Middle frontal gyrus (tissue), 1 donor: ENCODE measurements at regions not wholly inside any gene's neighbourhood (a gene's known extent, or its start where the extent isn't known, plus 50 kb on each side); places are given as distances from the start of the nearest gene placed in this dataset.

Experiments used
- DNase-seq: peaks from one replicate; pipeline ENCODE4 v3.0.0-alpha.2; 2015; ENCODE audit warnings: low spot score; ENCODE audit errors: extremely low spot score

- DNase-seq = no peak
Measured at GRCh38 chr21:15240848-15241247, 176.0 kb upstream of the NRIP1 start.

DNA sequence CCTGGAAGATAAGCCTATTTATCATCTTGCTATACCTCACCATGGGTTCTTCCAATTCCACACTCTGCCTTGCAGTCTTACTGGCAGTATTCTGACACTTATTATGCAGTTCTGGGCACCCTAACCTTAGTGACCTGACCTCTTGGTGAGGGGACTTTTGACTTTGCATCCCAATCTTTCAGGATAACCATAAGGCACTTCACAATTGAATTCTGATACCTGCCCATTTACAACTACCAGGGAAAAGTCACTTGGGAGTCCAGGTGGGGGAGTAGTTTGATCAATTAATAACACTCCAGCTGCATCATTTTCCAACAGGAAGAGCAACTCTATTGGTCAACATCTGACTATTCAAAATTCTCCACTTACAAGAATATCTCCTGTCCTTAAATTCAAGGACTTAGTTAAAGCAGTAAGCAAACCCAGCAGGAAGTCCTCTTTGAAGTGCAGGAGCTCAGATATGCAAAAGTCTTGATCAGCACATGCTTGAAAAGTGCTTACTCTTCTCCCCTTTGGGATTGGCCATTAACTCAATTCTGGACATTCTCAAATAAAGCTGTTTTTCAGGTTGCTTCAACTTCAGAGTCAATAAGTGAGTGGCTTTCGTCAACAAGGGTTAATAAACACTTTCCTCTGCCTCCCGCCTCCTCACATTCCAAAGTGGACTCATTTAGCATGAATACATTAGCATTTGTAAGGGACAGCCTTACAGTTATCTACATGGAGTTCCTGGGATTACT is 177.4 kb upstream of the NRIP1 start:
- no peak for DNase-seq

GRCh38 chr21:15242906-15243305 is 178.1 kb upstream of the NRIP1 start:
- no peak for DNase-seq

DNA sequence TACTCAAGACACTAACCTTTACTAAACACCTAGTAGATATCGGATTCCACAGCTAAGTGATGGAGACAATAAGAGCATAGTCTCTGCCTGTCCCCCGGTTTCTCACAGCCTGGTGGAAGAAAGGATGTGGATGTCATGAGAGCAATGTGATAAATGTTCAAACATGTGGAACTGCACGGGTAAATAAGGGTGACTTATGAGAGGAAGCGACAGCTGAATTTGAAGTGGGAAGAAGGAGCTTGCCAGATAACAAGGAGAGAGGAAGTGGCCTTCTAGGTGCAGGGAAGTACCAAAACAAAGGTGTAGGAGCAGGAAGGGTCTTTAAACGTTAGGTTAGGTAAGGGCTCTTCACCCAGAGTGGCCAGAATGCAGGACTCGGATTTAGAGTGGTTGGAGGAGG is 178.6 kb upstream of the NRIP1 start:
- no peak for DNase-seq

DNA sequence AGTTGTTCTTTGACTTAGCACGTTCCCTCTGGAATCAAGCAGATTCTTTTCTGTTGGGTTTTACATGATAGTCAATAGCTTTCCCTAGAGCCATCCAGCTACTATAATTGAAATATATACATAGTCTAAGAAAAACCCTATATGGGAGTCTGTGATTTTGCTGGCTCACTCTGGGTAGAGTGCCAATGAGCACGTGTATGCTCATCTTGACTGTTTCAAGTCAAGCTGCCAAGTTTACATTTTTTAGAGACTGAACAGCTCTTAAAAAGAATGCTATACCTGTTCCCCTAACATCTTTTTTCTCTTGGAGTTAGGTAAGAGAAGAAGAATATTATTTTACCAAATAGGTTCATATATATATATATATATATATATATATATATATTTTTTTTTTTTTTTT is 182.8 kb upstream of the NRIP1 start:
- DNase-seq = no peak

- no peak for DNase-seq
Measured at GRCh38 chr21:15249285-15249993, 184.6 kb upstream of the NRIP1 start.

DNA sequence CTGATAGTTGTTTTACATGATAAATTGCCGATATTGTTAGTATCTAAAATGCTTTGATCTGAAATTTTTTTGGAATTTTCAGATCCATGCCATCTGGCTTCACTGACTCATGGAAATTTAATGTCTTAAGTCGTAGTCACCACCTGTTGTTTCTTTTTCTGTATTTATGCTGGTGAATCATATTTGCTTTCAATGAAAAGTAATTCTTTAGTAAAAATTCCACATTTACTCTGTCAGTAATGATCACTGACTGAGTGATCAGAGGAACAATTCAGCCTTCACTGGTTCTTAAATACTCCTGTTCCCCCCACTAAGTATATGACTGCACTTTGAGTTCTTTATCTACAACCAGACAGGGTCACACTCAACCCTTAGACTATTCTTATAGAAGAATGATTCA is 185.6 kb upstream of the NRIP1 start:
- no peak for DNase-seq

- DNase-seq = no peak
Measured at GRCh38 chr21:15252431-15252830, 187.6 kb upstream of the NRIP1 start.

DNA sequence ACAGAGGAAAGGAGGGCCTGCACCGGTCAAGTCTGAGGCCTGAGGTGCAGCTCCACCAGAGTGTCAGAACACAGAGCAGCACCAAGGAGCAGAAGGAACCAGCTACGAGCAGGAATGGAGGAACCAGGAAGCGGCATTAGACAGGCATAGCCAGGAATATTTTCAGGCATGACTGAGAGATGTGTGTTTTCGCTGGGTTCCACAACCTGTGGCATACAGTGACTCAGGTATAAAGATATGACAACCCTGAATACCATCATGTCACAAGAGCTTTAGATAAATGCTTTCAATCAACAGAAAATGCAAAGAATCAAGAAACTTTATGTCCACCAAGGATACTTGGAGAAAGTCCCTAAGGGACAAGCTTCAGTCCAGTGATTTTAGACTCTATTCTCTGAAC is 189.3 kb upstream of the NRIP1 start:
- no peak for DNase-seq

DNA sequence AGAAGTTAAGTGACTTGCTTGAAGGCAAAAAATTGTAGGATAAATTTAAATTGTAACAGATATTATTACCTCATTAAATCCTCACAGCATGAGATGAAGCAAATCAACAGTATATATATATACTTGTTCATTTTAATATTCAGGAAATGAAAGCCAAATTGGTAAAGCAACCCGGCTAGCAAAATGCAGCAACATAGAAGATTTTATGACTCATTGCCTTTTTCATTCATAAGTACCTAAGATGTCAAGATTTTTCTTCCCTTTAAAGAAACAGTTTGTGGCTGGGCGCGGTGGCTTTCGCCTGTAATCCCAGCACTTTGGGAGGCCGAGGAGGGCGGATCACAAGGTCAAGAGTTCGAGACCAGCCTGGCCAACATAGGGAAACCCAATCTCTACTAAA is 190.5 kb upstream of the NRIP1 start:
- DNase-seq = no peak

DNA sequence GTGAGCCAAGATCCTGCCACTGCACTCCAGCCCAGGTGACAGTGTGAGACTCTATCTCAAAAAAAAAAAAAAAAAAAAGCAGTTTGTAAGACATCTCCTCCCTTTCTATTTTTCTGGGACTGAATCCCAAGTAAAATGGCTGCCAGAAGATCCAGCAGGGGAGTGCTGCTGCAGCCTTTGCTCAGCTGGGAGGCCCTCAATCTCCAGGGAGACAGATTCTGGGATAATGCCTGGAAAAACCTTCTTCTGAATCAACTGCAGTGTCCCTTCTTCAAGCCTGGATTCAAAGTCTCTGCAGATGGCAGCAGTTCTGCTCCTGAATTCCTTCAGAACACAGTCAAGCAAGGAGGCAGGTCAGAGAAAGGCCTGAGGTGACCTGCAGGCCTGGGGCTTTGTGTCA is 191.0 kb upstream of the NRIP1 start:
- DNase-seq = no peak

DNA sequence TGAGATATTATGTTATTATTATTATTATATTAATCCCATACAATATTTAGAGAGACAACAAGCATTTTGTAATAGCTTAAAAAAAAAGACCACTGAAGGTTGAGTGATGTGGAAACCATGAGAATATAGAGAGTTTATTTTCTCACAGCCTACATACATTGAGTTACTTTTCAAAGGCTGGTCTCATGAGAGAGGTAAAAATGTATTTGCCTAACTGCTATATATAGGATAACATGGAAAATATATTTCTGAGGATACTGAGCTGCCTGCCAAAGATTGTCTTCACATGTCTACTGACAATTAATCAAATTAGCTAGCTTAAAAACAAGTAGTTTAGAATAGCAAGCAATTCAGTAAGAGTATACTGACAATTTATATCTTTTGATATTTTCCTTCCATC is 192.2 kb upstream of the NRIP1 start:
- DNase-seq = no peak

- DNase-seq = no peak
Measured at GRCh38 chr21:15257646-15258045, 192.8 kb upstream of the NRIP1 start.

- no peak for DNase-seq
Measured at GRCh38 chr21:15259824-15260223, 195.0 kb upstream of the NRIP1 start.

DNA sequence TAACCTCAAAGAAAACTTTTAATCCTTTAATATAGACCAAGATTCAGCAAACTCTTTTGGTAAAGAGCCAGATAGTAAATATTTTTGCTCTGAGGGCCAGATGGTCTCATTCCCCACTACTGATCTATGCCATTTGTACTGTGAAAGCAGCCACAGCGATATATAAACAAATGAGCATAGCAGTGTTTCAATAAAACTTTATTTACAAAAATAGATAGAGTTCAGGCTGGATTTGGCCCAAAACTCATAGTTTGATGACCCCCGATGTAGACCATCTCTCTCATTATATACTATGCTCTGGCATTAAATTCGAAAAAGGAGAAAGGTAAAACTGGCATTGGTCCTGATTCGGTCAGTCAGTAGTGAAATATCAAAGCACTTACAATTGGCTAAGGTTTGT is 195.8 kb upstream of the NRIP1 start:
- DNase-seq = no peak

DNA sequence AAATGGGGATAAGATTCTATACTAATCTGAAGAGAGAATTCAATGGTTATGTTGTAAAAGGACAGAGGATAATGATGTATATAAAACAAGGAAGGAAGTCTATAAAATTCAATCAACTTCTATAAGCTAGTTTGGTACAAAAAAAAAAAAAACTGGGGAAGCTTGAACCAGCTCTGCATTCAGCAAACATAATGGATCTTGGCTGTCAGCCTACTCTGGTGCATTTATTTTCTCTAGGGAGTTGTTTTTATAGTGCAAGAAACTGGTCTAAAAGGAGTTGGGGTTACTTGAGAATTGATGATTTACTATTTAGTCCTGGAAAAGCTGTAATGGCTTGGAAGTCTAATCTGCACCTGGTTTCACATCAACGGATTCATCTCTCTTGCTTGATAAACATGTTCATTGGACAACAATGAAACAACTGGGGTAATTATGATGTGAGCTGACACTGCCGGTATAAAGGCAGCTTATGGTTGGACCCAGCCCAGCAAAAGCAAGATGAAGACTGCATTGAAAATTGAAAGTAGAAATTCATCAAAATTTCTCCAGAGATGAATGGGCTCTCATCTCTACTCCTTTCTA is 199.4 kb upstream of the NRIP1 start:
- DNase-seq = no peak

DNA sequence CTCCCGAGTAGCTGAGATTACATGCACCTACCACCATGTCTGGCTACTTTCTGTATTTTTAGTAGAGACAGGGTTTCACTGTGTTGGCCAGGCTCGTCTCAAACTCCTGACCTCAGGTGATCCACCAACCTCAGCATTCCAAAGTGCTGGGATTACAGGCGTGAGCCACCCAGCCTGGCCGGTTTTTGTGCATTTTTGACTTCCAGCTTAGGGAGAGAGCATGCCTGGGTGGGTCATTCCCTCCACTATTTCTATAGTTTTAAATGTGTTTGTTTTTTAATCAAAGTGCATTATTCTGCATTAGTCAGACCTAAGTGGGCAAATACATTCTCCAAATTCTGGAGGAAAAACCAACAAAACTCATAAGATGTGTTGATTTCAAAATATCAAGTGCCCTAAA is 207.4 kb upstream of the NRIP1 start:
- no peak for DNase-seq

DNA sequence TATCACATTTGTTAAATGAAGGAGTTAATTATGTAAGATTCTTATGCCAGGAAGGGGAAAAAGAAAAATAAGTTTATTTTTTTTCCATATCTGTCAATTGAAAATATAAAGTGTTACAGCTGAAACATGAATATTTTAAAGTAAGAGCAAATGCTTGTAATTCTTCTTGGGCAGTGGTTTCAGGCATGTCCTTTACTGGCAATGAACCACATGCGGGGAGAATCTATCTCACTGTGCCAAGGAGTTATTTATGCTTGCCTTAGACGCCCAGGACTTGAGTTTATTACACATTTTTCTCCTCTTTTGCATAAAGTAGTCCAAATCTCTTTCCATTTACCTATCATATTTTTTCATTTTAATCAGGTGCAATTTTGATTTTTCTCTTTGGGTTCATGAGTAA is 207.8 kb upstream of the NRIP1 start:
- DNase-seq = no peak

GRCh38 chr21:15273244-15273643 is 208.4 kb upstream of the NRIP1 start:
- no peak for DNase-seq

GRCh38 chr21:15274701-15275485 is 210.1 kb upstream of the NRIP1 start:
- no peak for DNase-seq

DNA sequence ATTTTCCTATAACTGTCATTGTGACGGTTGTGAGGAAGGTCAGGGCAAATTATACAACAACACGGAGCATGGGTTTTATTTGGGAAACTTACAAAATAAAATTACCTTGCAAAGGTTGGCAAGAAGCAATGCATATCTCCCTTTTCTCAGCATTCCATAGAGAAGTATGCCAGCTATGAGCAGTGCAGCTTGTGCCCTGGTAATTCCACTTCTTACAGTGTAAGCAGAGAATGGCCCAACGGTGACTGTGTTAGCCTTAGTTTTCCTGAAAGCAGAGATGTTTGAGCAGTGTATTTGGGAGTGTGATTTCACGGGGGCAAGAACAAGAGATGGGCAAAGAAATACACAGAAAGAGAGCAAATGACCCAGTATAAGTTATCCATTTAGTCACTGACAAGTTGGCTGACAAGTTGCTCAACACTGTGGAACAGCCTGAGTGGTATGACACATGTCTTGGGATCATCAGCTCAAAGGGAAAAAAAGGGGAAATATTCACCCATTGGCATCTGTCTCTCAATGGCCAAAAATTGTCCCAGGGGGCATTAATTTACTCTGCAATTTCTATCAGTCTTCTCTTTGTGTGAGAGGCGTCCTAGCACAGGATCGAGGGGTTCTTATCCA is 210.9 kb upstream of the NRIP1 start:
- no peak for DNase-seq

- DNase-seq = no peak
Measured at GRCh38 chr21:15276243-15276642, 211.4 kb upstream of the NRIP1 start.
